NCI-H2196 treated with DMSO at 0.1 percent for 48 hours (cell line): ENCODE measurements at regions not wholly inside any gene's neighbourhood (a gene's known extent, or its start where the extent isn't known, plus 50 kb on each side); places are given as distances from the start of the nearest gene placed in this dataset.
"Not testable (repeated sequence)": the region's sequence is repeated elsewhere in the genome, so short reads cannot be mapped to it uniquely, and the experiment has no call there.

Experiments used
- DNase-seq: peaks from one replicate; lab custom pipeline; 2025; ENCODE audit not compliant: unreplicated experiment; lab: John Stamatoyannopoulos, UW

DNA sequence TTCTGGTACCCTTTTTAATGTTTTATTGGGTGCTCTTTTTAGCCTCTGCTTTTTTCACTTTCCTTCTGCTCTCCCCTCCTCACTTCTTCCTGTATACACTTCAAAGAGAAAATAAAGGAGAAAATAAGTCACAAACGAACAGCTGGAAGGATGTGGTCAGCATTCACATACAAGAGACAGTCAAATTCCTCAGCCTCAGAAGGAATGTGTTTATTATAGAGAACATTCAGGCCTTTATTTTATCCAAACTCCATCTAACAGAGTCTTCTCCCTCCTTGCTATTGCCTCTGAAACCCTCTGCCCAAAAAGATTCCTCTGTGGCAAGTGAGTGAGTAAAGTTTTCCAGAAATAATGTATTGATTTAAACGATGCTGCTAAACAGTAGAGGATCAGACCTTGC lies 490.4 kb downstream of the FRK start:
- DNase-seq = no peak

GRCh38 chr6:115554060-115554459 lies 506.6 kb downstream of the FRK start:
- DNase-seq = no peak

DNA sequence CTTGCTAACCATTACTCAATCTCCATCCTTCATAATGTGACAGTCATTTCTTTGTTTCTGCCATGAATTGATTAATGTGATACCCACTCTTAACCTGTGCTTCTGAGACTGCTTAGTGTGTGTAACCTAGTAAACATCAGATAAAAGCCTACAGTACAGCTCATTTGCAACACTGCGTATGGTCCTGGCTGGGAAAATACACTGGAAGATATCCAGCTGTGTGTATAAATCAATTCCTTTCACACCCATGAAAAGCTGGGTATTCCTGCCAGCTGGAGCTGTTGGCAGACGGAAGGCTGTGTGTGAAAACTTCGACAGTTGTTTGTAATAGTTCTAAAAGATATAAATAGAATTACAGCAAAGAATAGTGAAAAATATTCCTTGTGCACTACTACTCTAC lies 509.2 kb downstream of the FRK start:
- DNase-seq = no peak

GRCh38 chr6:115545672-115545986 lies 515.1 kb downstream of the FRK start:
- DNase-seq = no peak

DNA sequence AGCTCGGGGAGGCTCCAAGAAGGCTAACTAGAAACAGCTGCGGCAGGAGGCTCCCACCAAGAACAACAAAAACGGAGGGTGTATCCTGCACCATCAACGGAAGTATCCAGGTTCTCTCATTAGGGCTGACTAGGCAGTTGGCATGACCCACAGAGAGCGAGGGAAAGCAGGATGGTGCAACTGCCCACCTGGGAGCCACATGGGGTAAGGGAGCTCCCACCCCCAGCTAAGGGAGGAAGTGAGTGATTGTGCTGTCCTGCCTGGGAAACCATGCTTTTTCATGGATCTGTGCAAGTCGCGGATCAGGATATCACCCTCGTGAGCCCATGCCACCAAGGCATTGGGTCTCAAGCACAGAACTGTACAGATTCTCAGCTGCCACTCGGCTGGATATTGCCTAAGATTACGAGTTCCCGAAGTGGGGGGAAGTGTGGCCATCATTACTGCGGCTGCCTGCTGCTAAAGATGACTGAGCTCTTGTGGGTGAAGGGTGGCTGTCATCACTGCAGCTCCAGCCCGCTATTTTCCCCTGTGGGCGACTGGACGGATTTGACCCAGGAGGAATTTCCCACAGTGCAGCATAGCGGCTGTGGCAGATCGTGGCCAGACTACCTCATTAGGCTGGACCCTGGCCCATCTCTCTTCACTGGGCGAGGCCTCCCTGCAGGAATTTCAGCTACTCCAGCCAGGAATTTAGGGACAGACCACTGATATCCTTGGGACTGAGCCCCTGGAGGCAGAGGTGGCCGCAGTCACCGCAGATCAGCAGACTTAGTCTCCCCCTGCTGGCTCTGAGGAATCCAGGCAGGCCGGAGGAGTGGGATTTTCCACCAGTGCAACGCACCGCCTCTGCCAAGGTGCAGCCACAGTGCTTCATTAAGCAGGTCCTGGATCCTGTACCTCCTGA lies 515.7 kb downstream of the FRK start:
- no peak for DNase-seq

DNA sequence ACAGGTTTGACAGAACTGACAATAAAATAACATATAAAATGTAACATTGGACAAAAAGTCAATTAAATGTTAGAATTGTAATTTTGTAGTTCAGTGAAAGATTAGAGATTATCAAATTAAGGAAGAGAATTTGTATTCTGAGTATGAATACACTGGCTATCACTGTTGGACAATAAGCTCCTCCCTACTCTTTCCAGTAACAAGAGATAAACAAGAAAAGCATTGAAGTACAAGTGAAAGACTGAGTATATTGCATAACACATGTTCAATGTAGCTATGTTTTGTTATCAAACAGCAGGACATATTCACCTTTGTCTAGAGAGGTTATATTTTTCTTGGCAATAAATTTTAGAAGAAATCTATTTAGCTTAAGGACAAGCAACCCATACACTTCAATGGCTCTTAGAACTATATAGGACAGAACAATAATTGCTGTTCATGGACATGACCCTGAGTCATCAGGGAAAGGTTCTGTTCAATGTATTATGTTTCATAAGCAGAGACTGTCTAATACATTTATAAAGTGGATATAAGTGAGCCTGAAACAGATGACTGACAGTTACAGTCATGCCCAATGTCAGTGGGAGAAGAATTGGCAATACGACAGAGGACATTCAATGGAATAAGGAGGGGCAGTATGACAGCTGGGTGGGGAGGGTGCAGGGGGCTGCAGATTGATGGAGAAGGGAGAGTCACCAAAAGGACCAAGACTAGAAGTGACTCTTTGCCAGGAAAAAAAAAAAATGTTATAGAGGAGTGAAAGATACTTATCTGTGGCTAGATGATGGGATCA lies 520.4 kb downstream of the FRK start:
- DNase-seq = no peak

GRCh38 chr6:115539531-115539930 lies 521.2 kb downstream of the FRK start:
- no peak for DNase-seq

GRCh38 chr6:115524821-115525220 lies 535.9 kb downstream of the FRK start:
- DNase-seq = no peak

DNA sequence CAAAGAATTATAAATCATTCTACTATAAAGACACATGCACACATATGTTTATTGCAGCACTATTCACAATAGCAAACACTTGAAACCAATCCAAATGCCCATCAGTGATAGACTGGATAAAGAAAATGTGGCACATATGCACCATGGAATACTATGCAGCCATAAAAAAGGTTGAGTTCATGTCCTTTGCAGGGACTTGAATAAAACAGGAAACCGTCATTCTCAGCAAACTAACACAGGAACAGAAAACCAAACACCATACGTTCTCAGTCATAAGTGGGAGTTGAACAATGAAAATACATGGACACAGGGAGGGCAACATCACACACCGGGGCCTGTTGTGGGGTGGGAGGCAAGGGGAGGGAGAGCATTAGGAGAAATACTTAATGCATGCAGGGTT lies 538.9 kb downstream of the FRK start:
- not testable (repeated sequence) for DNase-seq

DNA sequence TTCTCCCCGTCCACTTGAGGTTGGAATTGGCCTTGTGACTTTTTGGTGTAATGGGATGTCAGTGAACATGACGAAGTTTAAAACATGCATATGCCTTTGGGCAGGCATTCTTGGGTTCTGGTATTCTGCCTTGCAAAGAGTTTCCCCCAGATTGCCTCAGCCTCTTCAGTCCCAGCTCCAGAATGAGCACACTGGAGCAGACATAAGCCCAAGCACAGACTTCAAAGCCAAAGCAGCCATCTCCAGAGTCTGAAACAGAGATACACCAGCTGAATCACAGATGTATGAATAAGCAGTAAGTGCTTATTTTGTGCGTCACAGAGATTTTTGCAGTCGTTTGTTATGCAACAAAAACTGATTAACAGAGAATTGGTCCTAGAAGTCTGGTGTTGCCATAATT lies 546.0 kb downstream of the FRK start:
- no peak for DNase-seq

DNA sequence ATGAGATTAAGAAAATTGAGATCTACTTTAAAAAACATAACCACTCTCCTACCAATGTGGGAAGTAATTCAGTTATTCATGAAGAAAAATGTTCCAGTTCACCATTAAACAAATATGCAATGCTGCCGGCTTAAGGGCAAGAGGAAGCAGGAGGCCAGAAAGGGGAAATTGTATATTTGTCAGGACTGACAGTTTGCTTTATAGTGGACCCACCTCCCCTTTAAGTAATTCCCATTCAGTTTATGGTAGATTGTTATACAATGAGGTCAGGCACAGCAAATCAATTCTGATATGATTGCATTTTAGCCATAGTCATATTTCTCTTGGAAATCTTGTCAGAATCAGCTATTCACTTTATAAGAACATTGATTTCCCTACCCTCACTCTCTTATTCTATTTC lies 547.8 kb downstream of the FRK start:
- DNase-seq = no peak

DNA sequence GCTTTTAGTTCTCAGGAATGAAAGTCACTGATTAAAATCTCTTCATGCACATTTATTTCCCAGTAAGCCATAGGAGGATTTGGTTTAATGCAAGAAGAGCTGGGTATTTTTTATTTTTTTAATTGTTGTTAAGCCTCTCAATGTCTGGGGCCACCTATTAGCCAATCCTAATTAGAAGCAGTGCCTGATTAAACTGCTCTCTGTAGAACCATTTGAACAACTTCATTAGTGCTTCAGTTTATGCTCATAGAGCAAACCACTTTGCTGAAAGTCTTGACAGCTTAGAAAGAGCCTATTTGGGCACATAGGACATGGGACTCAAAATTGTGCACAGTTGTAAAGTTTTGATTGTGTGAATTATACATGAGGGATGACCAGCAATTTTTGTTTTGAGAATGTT lies 548.9 kb downstream of the FRK start:
- no peak for DNase-seq

DNA sequence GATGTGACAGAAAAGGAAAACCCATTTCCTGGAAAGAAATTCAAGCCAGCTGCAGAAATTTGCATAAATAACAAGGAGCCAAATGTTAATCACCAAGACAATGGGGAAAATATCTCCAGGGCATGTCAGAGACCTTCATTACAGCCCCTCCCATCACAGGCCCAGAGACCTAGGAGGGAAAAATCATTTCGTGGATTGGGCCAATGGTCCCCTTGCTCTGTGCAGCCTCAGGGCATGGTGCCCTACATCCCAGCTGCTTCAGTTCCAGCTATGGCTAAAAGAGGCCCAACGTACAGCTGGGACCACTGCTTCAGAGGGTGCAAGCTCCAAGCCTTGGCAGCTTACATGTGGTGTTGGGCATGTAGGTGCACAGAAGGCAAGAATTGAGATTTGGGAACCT lies 558.3 kb downstream of the FRK start:
- not testable (repeated sequence) for DNase-seq

GRCh38 chr6:115495184-115495583 lies 565.5 kb downstream of the FRK start:
- DNase-seq = no peak

DNA sequence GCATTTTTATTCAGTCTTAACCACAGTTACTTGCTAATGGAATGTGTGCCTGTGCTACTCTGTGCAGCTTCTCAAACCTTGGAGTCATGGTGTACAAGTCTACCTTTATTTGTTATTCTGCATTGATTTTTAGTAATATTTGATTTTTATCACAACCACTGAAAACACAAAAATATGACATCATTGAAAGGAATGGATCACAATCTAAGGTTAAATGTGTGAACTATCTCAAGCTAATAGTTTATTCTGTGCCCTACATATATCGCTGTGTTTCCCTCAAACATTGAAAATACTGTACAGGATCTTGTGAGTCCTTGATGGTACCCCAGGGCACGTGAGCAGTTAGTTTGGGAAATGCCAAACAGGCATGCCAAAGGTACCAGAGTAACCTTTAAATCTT lies 573.4 kb downstream of the FRK start:
- DNase-seq = no peak

GRCh38 chr6:115485400-115485799 lies 575.3 kb downstream of the FRK start:
- DNase-seq = no peak

DNA sequence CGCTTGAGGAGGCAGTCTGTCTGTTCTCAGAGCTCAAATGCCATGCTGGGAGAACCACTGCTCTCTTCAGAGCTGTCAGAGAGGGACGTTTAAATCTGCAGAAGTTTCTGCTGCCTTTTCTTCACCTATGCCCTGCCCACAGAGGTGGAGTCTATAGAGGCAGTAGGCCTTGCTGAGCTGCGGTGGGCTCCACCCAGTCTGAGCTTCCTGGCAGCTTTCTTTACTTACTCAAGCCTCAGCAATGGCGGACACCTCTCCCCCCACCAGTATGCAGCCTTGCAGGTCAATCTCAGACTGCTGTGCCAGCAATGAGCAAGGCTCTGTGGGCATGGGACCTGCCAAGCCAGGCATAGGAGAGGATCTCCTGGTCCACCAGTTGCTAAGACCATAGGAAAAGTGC lies 580.1 kb downstream of the FRK start:
- not testable (repeated sequence) for DNase-seq

DNA sequence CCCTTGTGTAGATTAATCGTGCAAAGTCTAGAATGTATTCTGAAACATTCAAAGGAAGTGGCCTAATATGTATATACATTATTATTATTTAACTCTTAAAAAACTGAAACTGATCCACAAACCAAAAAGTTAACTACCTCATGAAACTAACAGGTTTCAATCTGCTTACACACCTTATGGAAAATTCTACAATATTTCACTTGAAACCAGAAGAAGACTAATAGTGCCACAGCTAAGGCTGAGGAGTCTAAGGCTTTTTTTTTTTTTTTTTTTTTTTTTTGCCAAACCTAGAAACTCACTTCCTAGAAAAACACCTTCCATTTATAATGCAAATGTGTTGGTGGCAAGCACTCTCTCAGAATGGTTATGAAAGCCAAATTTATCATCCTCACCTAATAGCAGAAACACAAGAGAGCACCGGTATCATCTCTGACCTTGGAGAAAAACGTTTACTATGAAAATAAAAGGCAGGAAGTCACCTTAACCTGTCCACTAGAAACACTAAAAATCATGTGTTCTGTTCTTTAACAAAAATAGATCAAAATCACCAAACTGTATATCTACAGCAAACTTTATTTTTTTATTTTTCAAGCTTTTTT lies 586.1 kb downstream of the FRK start:
- DNase-seq = no peak

DNA sequence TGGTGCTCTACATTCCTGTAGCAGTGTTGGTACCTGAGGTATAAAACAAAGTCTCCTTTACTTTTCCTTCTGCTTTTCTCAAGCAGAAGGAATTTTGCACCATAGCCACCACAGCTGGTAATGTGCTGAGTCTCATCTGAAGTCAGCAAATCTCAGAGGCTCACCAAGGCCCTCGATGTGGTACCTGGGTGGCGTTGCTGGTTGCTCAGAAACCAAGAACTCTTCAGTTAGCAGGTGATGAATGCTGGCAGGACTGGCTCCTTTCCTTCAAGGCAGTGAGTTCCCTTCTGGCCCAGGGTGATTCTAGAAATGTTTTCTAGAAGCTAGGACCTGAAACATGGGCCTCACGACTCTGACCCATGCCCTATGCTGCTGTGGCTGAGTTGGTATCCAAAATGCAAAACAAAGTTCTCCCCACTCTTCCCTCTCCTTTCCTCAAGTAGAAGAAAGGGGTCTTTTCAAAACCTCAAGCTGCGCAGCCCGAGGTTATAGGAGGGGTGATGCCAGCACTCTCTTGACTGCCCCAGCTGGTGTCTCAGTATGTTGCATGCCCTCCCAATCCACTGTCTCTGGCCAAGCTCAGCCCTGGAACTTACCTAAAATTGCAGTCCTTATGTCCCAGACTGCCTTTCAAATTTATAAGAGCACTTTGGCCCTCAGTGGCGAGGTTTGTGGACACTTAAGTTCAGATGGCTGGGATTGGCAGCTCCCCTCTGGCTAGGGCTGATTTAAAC lies 592.3 kb downstream of the FRK start:
- DNase-seq = no peak

GRCh38 chr6:115467726-115468125 lies 593.0 kb downstream of the FRK start:
- no peak for DNase-seq

GRCh38 chr6:115460913-115461312 lies 599.8 kb downstream of the FRK start:
- DNase-seq = no peak
